Neural progenitor cell (in vitro differentiated cells): ENCODE measurements at regions not wholly inside any gene's neighbourhood (a gene's known extent, or its start where the extent isn't known, plus 50 kb on each side); places are given as distances from the start of the nearest gene placed in this dataset.

Experiments used
- CTCF ChIP-seq: fragments of 200-600 bp; sonication (generic); IDR thresholded peaks from 2 replicates; pipeline ENCODE4 v1.5.1; 2017; ENCODE audit warnings: antibody characterized with exemption, mild to moderate bottlenecking
- EZH2 ChIP-seq: fragments of 200-600 bp; sonication (generic); IDR thresholded peaks from 2 replicates; pipeline ENCODE4 v1.6.1; 2017; ENCODE audit warnings: antibody characterized with exemption, mild to moderate bottlenecking, moderate library complexity

- TF ChIP-seq EZH2 = no peak
- no peak for TF ChIP-seq CTCF
Observed at GRCh38 chr7:373818-374705, 84.1 kb downstream of the FOXL3 start.
